MM.1S (cell line): ENCODE measurements at regions not wholly inside any gene's neighbourhood (a gene's known extent, or its start where the extent isn't known, plus 50 kb on each side); places are given as distances from the start of the nearest gene placed in this dataset.

ENCODE experiments used
- EZH2 ChIP-seq: fragments of 300-600 bp; sonication (generic); optimal IDR thresholded peaks from 2 replicates; pipeline ENCODE3; 2017; ENCODE audit warnings: low read depth, mild to moderate bottlenecking, antibody characterized with exemption, low read length, mixed read lengths
- EZH2phosphoT487 ChIP-seq: fragments of 300-600 bp; sonication (generic); IDR thresholded peaks from 2 replicates; pipeline ENCODE4 v1.6.1; 2018; ENCODE audit warnings: antibody characterized with exemption, low read length
- TF ChIP-seq, protein P1 (sequence below): fragments of 300-600 bp; sonication (generic); IDR thresholded peaks from 2 replicates; pipeline ENCODE4 v1.5.1; 2016; ENCODE audit warnings: antibody characterized with exemption, low read length, mixed read lengths

DNA sequence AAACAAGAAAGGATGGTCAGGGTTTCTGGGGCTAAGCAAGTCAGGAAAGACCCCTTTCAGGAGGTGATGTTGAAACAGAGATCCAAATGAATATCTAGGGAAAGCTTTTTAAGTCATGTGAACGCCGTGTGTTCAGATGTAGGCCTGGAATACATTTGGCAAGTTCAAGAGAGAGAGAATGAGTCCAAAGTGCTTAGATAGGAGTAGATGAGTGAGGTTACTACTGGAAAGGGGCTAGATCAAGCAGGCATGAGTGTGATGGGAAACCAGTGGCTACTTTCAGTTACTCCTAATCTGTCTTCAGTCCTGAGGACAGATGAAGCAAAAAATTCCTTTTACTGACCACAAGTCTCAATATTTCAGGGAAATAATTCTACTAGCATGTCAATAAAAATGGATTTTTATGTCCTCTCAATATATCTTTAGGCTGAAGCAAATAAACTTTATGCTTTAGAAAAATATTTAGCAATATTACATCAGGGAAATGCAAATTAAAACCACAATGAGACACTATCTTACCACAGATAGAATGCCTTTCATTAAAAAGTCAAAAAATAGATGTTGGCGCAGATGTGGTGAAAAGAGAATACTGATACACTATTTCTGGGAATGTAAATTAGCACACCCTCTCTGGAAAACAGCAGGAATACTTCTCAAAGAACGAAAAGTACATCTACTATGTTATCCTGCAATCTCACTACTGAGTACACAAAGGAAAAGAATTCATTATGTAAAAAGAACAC lies 1085.0 kb upstream of the TENM4 start:
- TF ChIP-seq EZH2phosphoT487 (no peak), EZH2 (no peak)
- TF ChIP-seq, protein P1, sequence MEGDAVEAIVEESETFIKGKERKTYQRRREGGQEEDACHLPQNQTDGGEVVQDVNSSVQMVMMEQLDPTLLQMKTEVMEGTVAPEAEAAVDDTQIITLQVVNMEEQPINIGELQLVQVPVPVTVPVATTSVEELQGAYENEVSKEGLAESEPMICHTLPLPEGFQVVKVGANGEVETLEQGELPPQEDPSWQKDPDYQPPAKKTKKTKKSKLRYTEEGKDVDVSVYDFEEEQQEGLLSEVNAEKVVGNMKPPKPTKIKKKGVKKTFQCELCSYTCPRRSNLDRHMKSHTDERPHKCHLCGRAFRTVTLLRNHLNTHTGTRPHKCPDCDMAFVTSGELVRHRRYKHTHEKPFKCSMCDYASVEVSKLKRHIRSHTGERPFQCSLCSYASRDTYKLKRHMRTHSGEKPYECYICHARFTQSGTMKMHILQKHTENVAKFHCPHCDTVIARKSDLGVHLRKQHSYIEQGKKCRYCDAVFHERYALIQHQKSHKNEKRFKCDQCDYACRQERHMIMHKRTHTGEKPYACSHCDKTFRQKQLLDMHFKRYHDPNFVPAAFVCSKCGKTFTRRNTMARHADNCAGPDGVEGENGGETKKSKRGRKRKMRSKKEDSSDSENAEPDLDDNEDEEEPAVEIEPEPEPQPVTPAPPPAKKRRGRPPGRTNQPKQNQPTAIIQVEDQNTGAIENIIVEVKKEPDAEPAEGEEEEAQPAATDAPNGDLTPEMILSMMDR: no peak
